HG02759 (cell line): ENCODE measurements at regions not wholly inside any gene's neighbourhood (a gene's known extent, or its start where the extent isn't known, plus 50 kb on each side); places are given as distances from the start of the nearest gene placed in this dataset.
"Not testable (repeated sequence)": the region's sequence is repeated elsewhere in the genome, so short reads cannot be mapped to it uniquely, and the experiment has no call there.

Experiments
- ATAC-seq: cut with Tn5 transposase; IDR thresholded peaks from one replicate; pipeline ENCODE4 v1.9.1; 2021; ENCODE audit warnings: mild to moderate bottlenecking, moderate library complexity; ENCODE audit not compliant: unreplicated experiment

- not testable (repeated sequence) for ATAC-seq
Measured at GRCh38 chr9:40939201-40939887, 189.1 kb downstream of the FOXD4L6 start.

GRCh38 chr9:40935336-40935735, 193.1 kb downstream of the FOXD4L6 start:
- no peak for ATAC-seq

GRCh38 chr9:40934480-40934879, 194.0 kb downstream of the FOXD4L6 start:
- ATAC-seq = not testable (repeated sequence)

GRCh38 chr9:40930426-40930825, 198.1 kb downstream of the FOXD4L6 start:
- not testable (repeated sequence) for ATAC-seq

GRCh38 chr9:40929488-40929845, 199.0 kb downstream of the FOXD4L6 start:
- ATAC-seq = not testable (repeated sequence)

- no peak for ATAC-seq
Measured at GRCh38 chr9:40928803-40929487, 199.5 kb downstream of the FOXD4L6 start.

GRCh38 chr9:40927851-40928802, 200.4 kb downstream of the FOXD4L6 start:
- no peak for ATAC-seq

GRCh38 chr9:40927260-40927631, 201.2 kb downstream of the FOXD4L6 start:
- no peak for ATAC-seq

- ATAC-seq = no peak
Measured at GRCh38 chr9:40926404-40927259, 201.8 kb downstream of the FOXD4L6 start.

- ATAC-seq = no peak
Measured at GRCh38 chr9:40925149-40925548, 203.3 kb downstream of the FOXD4L6 start.

- ATAC-seq = not testable (repeated sequence)
Measured at GRCh38 chr9:40916399-40916783, 212.1 kb downstream of the FOXD4L6 start.

GRCh38 chr9:40915660-40916398, 212.7 kb downstream of the FOXD4L6 start:
- ATAC-seq = not testable (repeated sequence)

GRCh38 chr9:40914772-40915659, 213.5 kb downstream of the FOXD4L6 start:
- ATAC-seq = no peak

- no peak for ATAC-seq
Measured at GRCh38 chr9:40913928-40914673, 214.4 kb downstream of the FOXD4L6 start.

- no peak for ATAC-seq
Measured at GRCh38 chr9:40913096-40913719, 215.3 kb downstream of the FOXD4L6 start.

GRCh38 chr9:40912679-40913078, 215.8 kb downstream of the FOXD4L6 start:
- ATAC-seq = not testable (repeated sequence)

GRCh38 chr9:40911647-40912046, 216.8 kb downstream of the FOXD4L6 start:
- ATAC-seq = no peak

- ATAC-seq = not testable (repeated sequence)
Measured at GRCh38 chr9:40910995-40911394, 217.5 kb downstream of the FOXD4L6 start.
